ENCODE measurements at regions not wholly inside any gene's neighbourhood (a gene's known extent, or its start where the extent isn't known, plus 50 kb on each side); places are given as distances from the start of the nearest gene placed in this dataset.

- DNase-seq (no peak), ATAC-seq (no peak)
- no peak for TF ChIP-seq CTCF (IDR thresholded peaks at IDR 0.05)
- intact Hi-C loops (cut with DNase I) = loop anchor here in 1 of 10 donors (10.0 kb wide), 1 partner anchor 92 kb away; no protein-coding TSS in a partner anchor
- Histone ChIP-seq H3K4me1 (peaks cover 0 to 24% (median 3%) of the 10 kb centered on the region in 9 donors), H3K27me3 (no peaks in the 10 kb centered on the region), H3K36me3 (no peaks in the 10 kb centered on the region), H3K4me3 (no peak overlapping the region), H3K27ac (no peak overlapping the region), H3K9me3 (peaks cover 0 to 10% (median 0%) of the 10 kb centered on the region in 11 donors)
- WGBS, 2 donors = 85 to 90% methylated on average over 4 of the region's 4 CpGs
Observed at GRCh38 chr10:44202952-44203351, 181.9 kb downstream of the CXCL12 start.

- WGBS, 2 donors = 83 to 91% methylated on average over 2 of the region's 2 CpGs
- ATAC-seq (no peak), DNase-seq (no peak)
- no peak for TF ChIP-seq CTCF (IDR thresholded peaks at IDR 0.05)
- Histone ChIP-seq H3K27ac (no peak overlapping the region), H3K9me3 (peaks cover 0 to 10% (median 0%) of the 10 kb centered on the region in 11 donors), H3K4me3 (no peak overlapping the region), H3K27me3 (no peaks in the 10 kb centered on the region), H3K4me1 (peaks cover 0 to 29% (median 7%) of the 10 kb centered on the region in 9 donors), H3K36me3 (no peaks in the 10 kb centered on the region)
- intact Hi-C loops (cut with DNase I) = loop anchor here in 1 of 10 donors (10.0 kb wide), 1 partner anchor 93 kb away; no protein-coding TSS in a partner anchor
Observed at GRCh38 chr10:44201656-44202055, 183.2 kb downstream of the CXCL12 start.

GRCh38 chr10:44201011-44201410, 183.9 kb downstream of the CXCL12 start:
- ATAC-seq = no peak
- intact Hi-C loops (cut with DNase I) = loop anchor here in 1 of 10 donors (10.0 kb wide), 1 partner anchor 94 kb away; no protein-coding TSS in a partner anchor
- no peak for DNase-seq
- Histone ChIP-seq H3K4me1 (peaks cover 1 to 33% (median 7%) of the 10 kb centered on the region in 9 donors), H3K9me3 (peaks cover 0 to 10% (median 0%) of the 10 kb centered on the region in 11 donors), H3K4me3 (no peak overlapping the region), H3K36me3 (no peaks in the 10 kb centered on the region), H3K27me3 (no peaks in the 10 kb centered on the region), H3K27ac (no peak overlapping the region)
- WGBS, 2 donors = 94 to 96% methylated on average over 6 of the region's 6 CpGs
- no peak for TF ChIP-seq CTCF (IDR thresholded peaks at IDR 0.05)

GRCh38 chr10:44199991-44200655, 184.8 kb downstream of the CXCL12 start:
- DNase-seq (no peak), ATAC-seq (no peak)
- Histone ChIP-seq H3K27ac (peak overlapping the region in 1 of 10 donors; percentile 82), H3K27me3 (no peaks in the 10 kb centered on the region), H3K4me1 (peaks cover 5 to 34% (median 16%) of the 10 kb centered on the region in 9 donors), H3K9me3 (peaks cover 0 to 10% (median 0%) of the 10 kb centered on the region in 11 donors), H3K4me3 (no peak overlapping the region), H3K36me3 (no peaks in the 10 kb centered on the region)
- TF ChIP-seq CTCF (IDR thresholded peaks at IDR 0.05) = no peak
- 88 to 96% methylated on average over 12 of the region's 12 CpGs for WGBS, 2 donors
- intact Hi-C loops (cut with DNase I) = loop anchor here in 1 of 10 donors (10.0 kb wide), 1 partner anchor 95 kb away; no protein-coding TSS in a partner anchor

Data from heart right ventricle (tissue), 16 donors.